ENCODE measurements at regions not wholly inside any gene's neighbourhood (a gene's known extent, or its start where the extent isn't known, plus 50 kb on each side); places are given as distances from the start of the nearest gene placed in this dataset.

- no peak for TF ChIP-seq ELK4 (IDR thresholded peaks at IDR 0.05; ENCODE audit: borderline replicate concordance, low read depth, low read length)
- TF ChIP-seq SALL2 (tag by site-specific recombination; IDR thresholded peaks at IDR 0.05; ENCODE audit: borderline replicate concordance), result no peak
- TF ChIP-seq, protein P1, sequence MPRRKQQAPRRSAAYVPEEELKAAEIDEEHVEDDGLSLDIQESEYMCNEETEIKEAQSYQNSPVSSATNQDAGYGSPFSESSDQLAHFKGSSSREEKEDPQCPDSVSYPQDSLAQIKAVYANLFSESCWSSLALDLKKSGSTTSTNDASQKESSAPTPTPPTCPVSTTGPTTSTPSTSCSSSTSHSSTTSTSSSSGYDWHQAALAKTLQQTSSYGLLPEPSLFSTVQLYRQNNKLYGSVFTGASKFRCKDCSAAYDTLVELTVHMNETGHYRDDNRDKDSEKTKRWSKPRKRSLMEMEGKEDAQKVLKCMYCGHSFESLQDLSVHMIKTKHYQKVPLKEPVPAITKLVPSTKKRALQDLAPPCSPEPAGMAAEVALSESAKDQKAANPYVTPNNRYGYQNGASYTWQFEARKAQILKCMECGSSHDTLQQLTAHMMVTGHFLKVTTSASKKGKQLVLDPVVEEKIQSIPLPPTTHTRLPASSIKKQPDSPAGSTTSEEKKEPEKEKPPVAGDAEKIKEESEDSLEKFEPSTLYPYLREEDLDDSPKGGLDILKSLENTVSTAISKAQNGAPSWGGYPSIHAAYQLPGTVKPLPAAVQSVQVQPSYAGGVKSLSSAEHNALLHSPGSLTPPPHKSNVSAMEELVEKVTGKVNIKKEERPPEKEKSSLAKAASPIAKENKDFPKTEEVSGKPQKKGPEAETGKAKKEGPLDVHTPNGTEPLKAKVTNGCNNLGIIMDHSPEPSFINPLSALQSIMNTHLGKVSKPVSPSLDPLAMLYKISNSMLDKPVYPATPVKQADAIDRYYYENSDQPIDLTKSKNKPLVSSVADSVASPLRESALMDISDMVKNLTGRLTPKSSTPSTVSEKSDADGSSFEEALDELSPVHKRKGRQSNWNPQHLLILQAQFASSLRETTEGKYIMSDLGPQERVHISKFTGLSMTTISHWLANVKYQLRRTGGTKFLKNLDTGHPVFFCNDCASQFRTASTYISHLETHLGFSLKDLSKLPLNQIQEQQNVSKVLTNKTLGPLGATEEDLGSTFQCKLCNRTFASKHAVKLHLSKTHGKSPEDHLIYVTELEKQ (tag by site-specific recombination; IDR thresholded peaks at IDR 0.05; ENCODE audit: borderline replicate concordance), result no peak
- no peak for TF ChIP-seq ZFP69B (tag by site-specific recombination; IDR thresholded peaks at IDR 0.05)
- TF ChIP-seq YY1 (tag by site-specific recombination; IDR thresholded peaks at IDR 0.05), result no peak
- TF ChIP-seq HOXC10 (CRISPR knock-in tag; IDR thresholded peaks at IDR 0.05), result no peak
- no peak for TF ChIP-seq ZNF311 (tag by site-specific recombination; IDR thresholded peaks at IDR 0.05; ENCODE audit: borderline replicate concordance)
- no peak for TF ChIP-seq HIC1 (tag by site-specific recombination; IDR thresholded peaks at IDR 0.05)
- TF ChIP-seq, protein P2, sequence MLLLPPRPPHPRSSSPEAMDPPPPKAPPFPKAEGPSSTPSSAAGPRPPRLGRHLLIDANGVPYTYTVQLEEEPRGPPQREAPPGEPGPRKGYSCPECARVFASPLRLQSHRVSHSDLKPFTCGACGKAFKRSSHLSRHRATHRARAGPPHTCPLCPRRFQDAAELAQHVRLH (tag by site-specific recombination; IDR thresholded peaks at IDR 0.05), result no peak
- no peak for TF ChIP-seq PBX3 (CRISPR knock-in tag; IDR thresholded peaks at IDR 0.05)
- no peak for TF ChIP-seq ZBTB44 (tag by site-specific recombination; IDR thresholded peaks at IDR 0.05)
- no peak for TF ChIP-seq ZNF138 (tag by site-specific recombination; IDR thresholded peaks at IDR 0.05; ENCODE audit: borderline replicate concordance)
- no peak for TF ChIP-seq ZNF391 (tag by site-specific recombination; IDR thresholded peaks at IDR 0.05; ENCODE audit: borderline replicate concordance, low read depth)
- TF ChIP-seq ZBTB20 (tag by site-specific recombination; IDR thresholded peaks at IDR 0.05), result no peak
- TF ChIP-seq ZNF585B (tag by site-specific recombination; IDR thresholded peaks at IDR 0.05), result no peak
- no peak for TF ChIP-seq ZNF174 (tag by site-specific recombination; IDR thresholded peaks at IDR 0.05)
- no peak for TF ChIP-seq ZNF548 (tag by site-specific recombination; IDR thresholded peaks at IDR 0.05)
- TF ChIP-seq, protein P3, sequence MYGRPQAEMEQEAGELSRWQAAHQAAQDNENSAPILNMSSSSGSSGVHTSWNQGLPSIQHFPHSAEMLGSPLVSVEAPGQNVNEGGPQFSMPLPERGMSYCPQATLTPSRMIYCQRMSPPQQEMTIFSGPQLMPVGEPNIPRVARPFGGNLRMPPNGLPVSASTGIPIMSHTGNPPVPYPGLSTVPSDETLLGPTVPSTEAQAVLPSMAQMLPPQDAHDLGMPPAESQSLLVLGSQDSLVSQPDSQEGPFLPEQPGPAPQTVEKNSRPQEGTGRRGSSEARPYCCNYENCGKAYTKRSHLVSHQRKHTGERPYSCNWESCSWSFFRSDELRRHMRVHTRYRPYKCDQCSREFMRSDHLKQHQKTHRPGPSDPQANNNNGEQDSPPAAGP (tag by site-specific recombination; IDR thresholded peaks at IDR 0.05), result no peak
- TF ChIP-seq ZNF416 (tag by site-specific recombination; IDR thresholded peaks at IDR 0.05), result no peak
- TF ChIP-seq ZNF24 (tag by site-specific recombination; IDR thresholded peaks at IDR 0.05), result no peak
- ChIA-PET CTCF (interaction anchor here (0.7 kb wide), 1 partner anchor 210 kb away, joined by 3 read pairs; no protein-coding TSS in a partner anchor), POLR2A (no interaction called here)
- H3K4me3 ChIP-seq (ENCODE audit: low read depth, low read length), result no peak overlapping the region
- H3K9me3 ChIP-seq (ENCODE audit: control insufficient read depth, insufficient read depth, low read depth, low read length), result no peaks in the 10 kb centered on the region
- H3K27ac ChIP-seq (ENCODE audit: extremely low read depth, low read depth, low read length), result no peak overlapping the region
- no peaks in the 10 kb centered on the region for H3K36me3 ChIP-seq (ENCODE audit: control insufficient read depth in 2 of 2, insufficient read depth in 1 of 2, low read length in 2 of 2)
- H3K4me1 ChIP-seq (ENCODE audit: control insufficient read depth, insufficient read depth, low read length), result peaks cover 6% of the 10 kb centered on the region
Measured at GRCh38 chr15:88740356-88740755, 62.9 kb upstream of the ACAN start.

Data from HEK293 (cell line).